HepG2 (cell line): ENCODE measurements at regions not wholly inside any gene's neighbourhood (a gene's known extent, or its start where the extent isn't known, plus 50 kb on each side); places are given as distances from the start of the nearest gene placed in this dataset.

Source experiments
- ATAC-seq: fragments of 200-7000 bp; cut with Tn5 transposase; 3 replicates; pipeline ENCODE4 v1.9.1; 2020; ENCODE audit warnings: mild to moderate bottlenecking, moderate library complexity
- BruUV-seq: library from RNA; stranded (reverse); fragments of 400-500 nt; replicated peaks from 2 replicates; lab custom pipeline; 2021; lab: Mats Ljungman, UMichigan
- CTCF ChIA-PET: fragments of 300-600 bp; formaldehyde crosslinking; extraction: SDS; loops from one replicate; lab custom pipeline; 2021; ENCODE audit warnings: low total read pairs, inconsistent platforms, low intra/inter-chr PET ratio; lab: Yijun Ruan, JAX
- POLR2A ChIA-PET: fragments of 350-600 bp; sonication (Branson Sonifier 250); formaldehyde crosslinking; loops from one replicate; lab custom pipeline; 2020; ENCODE audit warnings: antibody characterized with exemption, inconsistent platforms; lab: Yijun Ruan, JAX
- DNase-seq: peaks from one replicate; pipeline ENCODE4 v3.0.0-alpha.2; 2015; ENCODE audit warnings: low spot score
- FAIRE-seq: peaks from 3 replicates; lab custom pipeline; 2011; peaks lifted over from hg19 to GRCh38; lab: Jason Lieb, UNC
- H2AFZ ChIP-seq: one replicate; pipeline ENCODE4 v1.6.1; 2011; ENCODE audit warnings: low read length, inconsistent platforms
- H3K27ac ChIP-seq: fragments of 300-600 bp; 3 replicates; pipeline ENCODE4 v1.8.0; 2011; ENCODE audit warnings: mixed run types, mild to moderate bottlenecking, mixed read lengths, low read length, inconsistent platforms; ENCODE audit not compliant: insufficient read depth; ENCODE audit errors: extremely low read length
- H3K27me3 ChIP-seq, 2 experiments: fragments of 200-600 bp in 1 of 2; 2 replicates in 1 of 2; 3 replicates in 1 of 2; pipeline versions ENCODE4 v1.6.0 to v1.8.0; 2011; ENCODE audit warnings: low read length in 2 of 2, mild to moderate bottlenecking in 2 of 2, moderate library complexity in 2 of 2, inconsistent platforms in 1 of 2; ENCODE audit not compliant: insufficient read depth in 2 of 2, control insufficient read depth in 1 of 2
- H3K36me3 ChIP-seq, 2 experiments: fragments of 200-600 bp in 1 of 2; replicated peaks in 1 of 2; 2 replicates in 1 of 2; 3 replicates in 1 of 2; pipeline versions ENCODE4 v1.5.1 to v1.8.0; 2011; ENCODE audit warnings: low read length in 2 of 2, inconsistent platforms in 1 of 2; ENCODE audit not compliant: insufficient read depth in 2 of 2, control insufficient read depth in 1 of 2
- H3K4me1 ChIP-seq: 2 replicates; pipeline ENCODE4 v1.5.1; 2012; ENCODE audit warnings: low read length, inconsistent platforms; ENCODE audit not compliant: insufficient read depth
- H3K4me2 ChIP-seq: 2 replicates; pipeline ENCODE4 v1.6.0; 2011; ENCODE audit warnings: low read depth, low read length, inconsistent platforms
- H3K4me3 ChIP-seq, 3 experiments: fragments of 200-600 bp in 1 of 3; sonication (generic), shearing (Covaris generic) in 1 of 3; replicated peaks in 1 of 3; 2 replicates each; pipeline ENCODE4 v1.5.1; 2011 to 2016; ENCODE audit warnings: low read length in 3 of 3, inconsistent platforms in 2 of 3, low read depth in 2 of 3, mild to moderate bottlenecking in 2 of 3, control low read depth in 1 of 3, mixed read lengths in 1 of 3; ENCODE audit not compliant: insufficient read depth in 1 of 3
- H3K79me2 ChIP-seq: one replicate; pipeline ENCODE4 v1.6.1; 2011; ENCODE audit warnings: low read length, inconsistent platforms; ENCODE audit not compliant: insufficient read depth
- H3K9ac ChIP-seq: 2 replicates; pipeline ENCODE4 v1.6.0; 2011; ENCODE audit warnings: mild to moderate bottlenecking, low read depth, low read length, inconsistent platforms; ENCODE audit not compliant: insufficient read depth
- H3K9me3 ChIP-seq: 2 replicates; pipeline ENCODE4 v1.5.1; 2012; ENCODE audit warnings: mild to moderate bottlenecking, low read length
- H4K20me1 ChIP-seq: 2 replicates; pipeline ENCODE4 v1.6.0; 2011; ENCODE audit warnings: inconsistent platforms, mild to moderate bottlenecking, low read length, moderate library complexity; ENCODE audit not compliant: insufficient read depth
- ARID2 ChIP-seq: sonication (generic); formaldehyde crosslinking; IDR thresholded peaks from 2 replicates; pipeline ENCODE4 v1.8.1; 2022; ENCODE audit warnings: mild to moderate bottlenecking, missing genetic modification reagents, borderline replicate concordance
- ATF2 ChIP-seq: sonication (generic); formaldehyde crosslinking; IDR thresholded peaks from 2 replicates; pipeline ENCODE4 v1.4.0; 2020; ENCODE audit warnings: missing genetic modification reagents
- ATRX ChIP-seq: sonication (generic); formaldehyde crosslinking; IDR thresholded peaks from 2 replicates; pipeline ENCODE4 v1.4.0; 2020; ENCODE audit warnings: missing genetic modification reagents, borderline replicate concordance
- JARID2 ChIP-seq: sonication (generic); formaldehyde crosslinking; IDR thresholded peaks from 2 replicates; pipeline ENCODE4 v1.8.1; 2023; ENCODE audit warnings: missing genetic modification reagents, inconsistent platforms; ENCODE audit not compliant: insufficient replicate concordance
- SKI ChIP-seq: fragments of 450-650 bp; IDR thresholded peaks from one replicate; pipeline ENCODE4 v1.6.1; 2018; ENCODE audit warnings: mild to moderate bottlenecking; ENCODE audit not compliant: partially characterized antibody
- STAT6 ChIP-seq: sonication (generic); formaldehyde crosslinking; IDR thresholded peaks from 2 replicates; pipeline ENCODE4 v1.4.0; 2020; ENCODE audit warnings: missing genetic modification reagents, mild to moderate bottlenecking, borderline replicate concordance
- TCF7 ChIP-seq: sonication (generic); IDR thresholded peaks from 2 replicates; pipeline ENCODE4 v1.6.1; 2016; ENCODE audit warnings: antibody characterized with exemption, low read depth
- THYN1 ChIP-seq: sonication (generic); formaldehyde crosslinking; IDR thresholded peaks from 2 replicates; pipeline ENCODE4 v1.8.1; 2023; ENCODE audit warnings: low read depth, mild to moderate bottlenecking, moderate library complexity, missing genetic modification reagents, borderline replicate concordance
- YEATS2 ChIP-seq: sonication (generic); formaldehyde crosslinking; IDR thresholded peaks from 2 replicates; pipeline ENCODE4 v1.4.0; 2020; ENCODE audit warnings: missing genetic modification reagents, borderline replicate concordance
- ZFP36L2 ChIP-seq: sonication (generic); formaldehyde crosslinking; IDR thresholded peaks from 2 replicates; pipeline ENCODE4 v1.4.0; 2020; ENCODE audit warnings: missing genetic modification reagents
- ZFP62 ChIP-seq: sonication (generic); formaldehyde crosslinking; IDR thresholded peaks from 2 replicates; pipeline ENCODE4 v1.4.0; 2020; ENCODE audit warnings: missing genetic modification reagents
- ZNF777 ChIP-seq: sonication (generic); formaldehyde crosslinking; IDR thresholded peaks from 2 replicates; pipeline ENCODE4 v1.4.0; 2020; ENCODE audit warnings: missing genetic modification reagents
- WGBS: methylation state at CpG from one replicate; pipeline ENCODE4 v1.1.6; 2017; ENCODE audit warnings: low lambda C conversion rate; 5-methylcytosine and 5-hydroxymethylcytosine counted together
- in situ Hi-C: cut with HindIII; loops from 2 replicates; pipeline ENCODE4 v1.10.0; 2017; ENCODE audit warnings: low pct_unique_long_range_greater_than_20kb; ENCODE audit not compliant: extremely low pct_ligation_motif_present
- intact Hi-C: fragments of 100-400 bp; cut with micrococcal nuclease; formaldehyde crosslinking; loops from one replicate; pipeline ENCODE4 v1.10.0; 2022; ENCODE audit not compliant: unreplicated experiment

GRCh38 chr18:2302628-2303516 is 268.4 kb downstream of the METTL4 start:
- Histone ChIP-seq H3K4me2 (no peak overlapping the region), H3K27me3 (no peaks in the 10 kb centered on the region; a peak in 1 of 5 replicates), H3K27ac (no peak overlapping the region), H2AFZ (no peak overlapping the region), H3K36me3 (no peaks in the 10 kb centered on the region), H3K9ac (no peak overlapping the region), H3K9me3 (no peaks in the 10 kb centered on the region), H3K4me3 (no peak overlapping the region), H3K4me1 (no peaks in the 10 kb centered on the region), H3K79me2 (no peaks in the 10 kb centered on the region), H4K20me1 (no peaks in the 10 kb centered on the region)
- ChIA-PET POLR2A (no interaction called here), CTCF (no interaction called here)
- 3% methylated on average over 10 of the region's 10 CpGs for WGBS
- intact Hi-C loops (loop anchor here (5.0 kb wide), 1 partner anchor 94 kb away; no protein-coding TSS in a partner anchor), in situ Hi-C loops (no loop called here)
- no peak for ATAC-seq
- BruUV-seq: no TSS peak
- no peak for TF ChIP-seq ZFP62 (CRISPR knock-in tag)
- FAIRE-seq: no peak
- DNase-seq: no peak

GRCh38 chr18:2303517-2304238 is 267.6 kb downstream of the METTL4 start:
- in situ Hi-C loops (no loop called here), intact Hi-C loops (loop anchor here (5.0 kb wide), 1 partner anchor 94 kb away; no protein-coding TSS in a partner anchor)
- CTCF ChIA-PET: no interaction called here
- Histone ChIP-seq H4K20me1 (no peaks in the 10 kb centered on the region), H3K4me2 (no peak overlapping the region), H3K4me3 (no peak overlapping the region), H3K79me2 (no peaks in the 10 kb centered on the region), H3K9ac (no peak overlapping the region), H3K9me3 (no peaks in the 10 kb centered on the region), H3K27ac (no peak overlapping the region), H2AFZ (no peak overlapping the region), H3K36me3 (no peaks in the 10 kb centered on the region), H3K4me1 (no peaks in the 10 kb centered on the region), H3K27me3 (no peaks in the 10 kb centered on the region; a peak in 1 of 5 replicates)
- no peak for ATAC-seq
- FAIRE-seq: no peak
- POLR2A ChIA-PET: no interaction called here
- WGBS: 0% methylated on average over 3 of the region's 3 CpGs
- no peak for DNase-seq
- BruUV-seq: no TSS peak
- no peak for TF ChIP-seq THYN1 (CRISPR knock-in tag)
- TF ChIP-seq ARID2 (CRISPR knock-in tag): no peak
- TF ChIP-seq JARID2 (CRISPR knock-in tag): no peak
- no peak for TF ChIP-seq SKI
- no peak for TF ChIP-seq ATRX
- TF ChIP-seq ZFP36L2 (CRISPR knock-in tag): no peak
- TF ChIP-seq ZNF777: no peak
- TF ChIP-seq YEATS2 (CRISPR knock-in tag): no peak
- TF ChIP-seq TCF7: no peak
- no peak for TF ChIP-seq ATF2 (CRISPR knock-in tag)
- TF ChIP-seq STAT6 (CRISPR knock-in tag): no peak
